ENCODE measurements at regions not wholly inside any gene's neighbourhood (a gene's known extent, or its start where the extent isn't known, plus 50 kb on each side); places are given as distances from the start of the nearest gene placed in this dataset.

GRCh38 chr13:40119852-40120251, 464.4 kb downstream of the COG6 start:
- no TSS peak for BruUV-seq (replicated peaks)
- Mint-ChIP-seq H3K4me3 (ENCODE audit: low read depth, unreplicated experiment) (no peak overlapping the region), H3K36me3 (ENCODE audit: insufficient read depth, unreplicated experiment) (peaks cover 8% of the 10 kb centered on the region), H3K27me3 (ENCODE audit: unreplicated experiment) (no peaks in the 10 kb centered on the region), H3K27ac (ENCODE audit: unreplicated experiment) (no peak overlapping the region), H3K9me3 (ENCODE audit: low read depth, unreplicated experiment) (peaks cover 2% of the 10 kb centered on the region), H3K4me1 (ENCODE audit: low read depth, unreplicated experiment) (peaks cover 30% of the 10 kb centered on the region)
- no peak for DNase-seq
- intact Hi-C loops (cut with micrococcal nuclease; ENCODE audit: unreplicated experiment), result no loop called here
- CTCF ChIA-PET, result no interaction called here
- TF ChIP-seq, protein P1, sequence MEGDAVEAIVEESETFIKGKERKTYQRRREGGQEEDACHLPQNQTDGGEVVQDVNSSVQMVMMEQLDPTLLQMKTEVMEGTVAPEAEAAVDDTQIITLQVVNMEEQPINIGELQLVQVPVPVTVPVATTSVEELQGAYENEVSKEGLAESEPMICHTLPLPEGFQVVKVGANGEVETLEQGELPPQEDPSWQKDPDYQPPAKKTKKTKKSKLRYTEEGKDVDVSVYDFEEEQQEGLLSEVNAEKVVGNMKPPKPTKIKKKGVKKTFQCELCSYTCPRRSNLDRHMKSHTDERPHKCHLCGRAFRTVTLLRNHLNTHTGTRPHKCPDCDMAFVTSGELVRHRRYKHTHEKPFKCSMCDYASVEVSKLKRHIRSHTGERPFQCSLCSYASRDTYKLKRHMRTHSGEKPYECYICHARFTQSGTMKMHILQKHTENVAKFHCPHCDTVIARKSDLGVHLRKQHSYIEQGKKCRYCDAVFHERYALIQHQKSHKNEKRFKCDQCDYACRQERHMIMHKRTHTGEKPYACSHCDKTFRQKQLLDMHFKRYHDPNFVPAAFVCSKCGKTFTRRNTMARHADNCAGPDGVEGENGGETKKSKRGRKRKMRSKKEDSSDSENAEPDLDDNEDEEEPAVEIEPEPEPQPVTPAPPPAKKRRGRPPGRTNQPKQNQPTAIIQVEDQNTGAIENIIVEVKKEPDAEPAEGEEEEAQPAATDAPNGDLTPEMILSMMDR (IDR thresholded peaks at IDR 0.05; ENCODE audit: unreplicated experiment), result no peak

DNA sequence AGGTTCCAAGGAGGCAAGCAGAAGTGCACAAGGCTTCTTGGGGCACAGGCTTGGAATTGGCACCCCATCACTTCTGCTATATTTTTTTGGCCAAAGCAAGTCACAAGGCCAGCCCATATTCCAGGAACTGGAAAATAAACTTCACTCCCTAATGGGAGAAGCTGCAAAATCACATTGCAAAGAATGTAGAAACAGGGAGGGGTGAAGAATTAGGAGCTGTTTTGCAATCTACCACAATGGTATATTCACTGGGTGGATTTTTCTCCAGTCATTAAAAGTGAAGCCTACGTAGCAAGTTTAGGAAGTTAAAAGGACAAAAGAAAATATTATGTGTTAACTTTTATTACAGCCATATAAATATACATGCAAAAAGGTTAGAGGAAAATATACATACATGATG, 464.8 kb downstream of the COG6 start:
- H3K4me3 Mint-ChIP-seq (ENCODE audit: low read depth, unreplicated experiment), result no peak overlapping the region
- H3K36me3 Mint-ChIP-seq (ENCODE audit: insufficient read depth, unreplicated experiment), result peaks cover 8% of the 10 kb centered on the region
- H3K9me3 Mint-ChIP-seq (ENCODE audit: low read depth, unreplicated experiment), result peaks cover 2% of the 10 kb centered on the region
- intact Hi-C loops (cut with micrococcal nuclease; ENCODE audit: unreplicated experiment), result no loop called here
- TF ChIP-seq, protein P1 (IDR thresholded peaks at IDR 0.05; ENCODE audit: unreplicated experiment), result no peak
- BruUV-seq (replicated peaks), result no TSS peak
- CTCF ChIA-PET, result no interaction called here
- no peak for DNase-seq
- H3K27ac Mint-ChIP-seq (ENCODE audit: unreplicated experiment), result no peak overlapping the region
- H3K4me1 Mint-ChIP-seq (ENCODE audit: low read depth, unreplicated experiment), result peaks cover 26% of the 10 kb centered on the region
- no peaks in the 10 kb centered on the region for H3K27me3 Mint-ChIP-seq (ENCODE audit: unreplicated experiment)

- intact Hi-C loops (cut with micrococcal nuclease; ENCODE audit: unreplicated experiment), result no loop called here
- Mint-ChIP-seq H3K9me3 (ENCODE audit: low read depth, unreplicated experiment) (peaks cover 2% of the 10 kb centered on the region), H3K27me3 (ENCODE audit: unreplicated experiment) (no peaks in the 10 kb centered on the region), H3K4me3 (ENCODE audit: low read depth, unreplicated experiment) (no peak overlapping the region), H3K27ac (ENCODE audit: unreplicated experiment) (no peak overlapping the region), H3K36me3 (ENCODE audit: insufficient read depth, unreplicated experiment) (peaks cover 7% of the 10 kb centered on the region), H3K4me1 (ENCODE audit: low read depth, unreplicated experiment) (peaks cover 21% of the 10 kb centered on the region)
- TF ChIP-seq, protein P1 (IDR thresholded peaks at IDR 0.05; ENCODE audit: unreplicated experiment), result no peak
- BruUV-seq (replicated peaks), result no TSS peak
- CTCF ChIA-PET, result no interaction called here
- no peak for DNase-seq
Observed at GRCh38 chr13:40120781-40121180, 465.3 kb downstream of the COG6 start.

DNA sequence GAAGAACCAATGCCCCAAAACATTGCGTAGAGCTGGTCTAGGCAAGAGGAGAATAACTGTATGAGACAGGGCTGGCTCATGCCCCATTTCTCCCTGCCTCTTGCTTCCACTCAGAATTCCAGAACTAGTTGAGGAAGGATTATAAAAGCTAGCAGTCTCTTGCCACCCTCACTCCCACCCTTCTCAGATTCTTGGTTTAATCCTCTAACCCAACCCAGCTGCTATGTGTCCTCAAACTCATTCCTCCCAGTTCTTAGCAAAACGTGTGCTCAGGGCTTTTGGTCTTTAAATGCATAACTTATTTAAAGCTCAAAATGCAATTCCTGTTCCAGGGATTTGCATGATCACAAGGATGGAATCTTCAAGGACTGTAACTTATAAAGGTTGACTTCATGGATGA, 466.3 kb downstream of the COG6 start:
- intact Hi-C loops (cut with micrococcal nuclease; ENCODE audit: unreplicated experiment), result no loop called here
- Mint-ChIP-seq H3K9me3 (ENCODE audit: low read depth, unreplicated experiment) (peaks cover 2% of the 10 kb centered on the region), H3K4me3 (ENCODE audit: low read depth, unreplicated experiment) (no peak overlapping the region), H3K4me1 (ENCODE audit: low read depth, unreplicated experiment) (peaks cover 12% of the 10 kb centered on the region), H3K27me3 (ENCODE audit: unreplicated experiment) (no peaks in the 10 kb centered on the region), H3K36me3 (ENCODE audit: insufficient read depth, unreplicated experiment) (no peaks in the 10 kb centered on the region), H3K27ac (ENCODE audit: unreplicated experiment) (no peak overlapping the region)
- TF ChIP-seq, protein P1 (IDR thresholded peaks at IDR 0.05; ENCODE audit: unreplicated experiment), result no peak
- BruUV-seq (replicated peaks), result no TSS peak
- CTCF ChIA-PET, result no interaction called here
- DNase-seq, result no peak

Data from Calu3 (cell line).